NCI-H1105 treated with DMSO at 0.1 percent for 48 hours (cell line): ENCODE measurements at regions not wholly inside any gene's neighbourhood (a gene's known extent, or its start where the extent isn't known, plus 50 kb on each side); places are given as distances from the start of the nearest gene placed in this dataset.

ENCODE experiments used
- DNase-seq: peaks from one replicate; lab custom pipeline; 2025; lab: John Stamatoyannopoulos, UW

DNA sequence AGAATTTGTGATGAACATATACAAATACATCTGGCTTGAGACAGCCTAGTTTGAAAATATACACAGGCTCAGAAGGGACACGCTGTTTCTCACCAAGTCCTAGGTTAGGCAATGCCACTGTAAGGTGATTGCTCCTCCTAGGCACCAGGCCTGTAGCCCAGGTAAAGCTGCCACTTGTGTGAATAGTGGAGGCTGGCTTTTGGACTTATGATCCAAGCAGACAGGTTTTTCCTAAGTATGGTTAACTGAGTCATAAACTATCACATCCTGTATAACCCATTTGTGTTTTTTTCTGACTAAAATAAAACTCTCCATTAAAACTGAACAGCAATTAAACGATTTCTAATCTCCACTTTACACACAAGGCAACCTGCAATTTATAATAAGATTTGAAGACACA is 81.0 kb downstream of the SEMA4F start:
- DNase-seq, result peak; percentile 59

DNA sequence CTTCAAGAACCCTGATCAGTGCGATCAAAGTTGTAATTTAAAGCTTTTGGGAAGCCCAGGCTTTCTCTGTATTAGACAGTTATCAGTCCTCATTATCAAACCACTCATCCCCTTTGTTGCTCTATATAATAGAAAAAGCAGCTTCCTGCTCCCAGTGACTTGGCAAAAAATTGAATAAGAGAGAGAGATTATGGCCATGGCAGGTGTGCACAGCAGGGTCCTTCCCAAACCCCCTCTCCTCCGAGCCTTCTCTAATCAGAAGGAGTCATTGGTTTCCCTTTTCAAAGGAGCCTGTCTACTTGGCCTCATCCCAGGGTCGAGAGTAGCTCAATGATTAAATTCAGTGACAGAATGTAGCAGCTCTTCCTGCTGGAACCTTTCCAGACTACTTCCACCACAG is 81.5 kb downstream of the SEMA4F start:
- peak; percentile 93 for DNase-seq

DNA sequence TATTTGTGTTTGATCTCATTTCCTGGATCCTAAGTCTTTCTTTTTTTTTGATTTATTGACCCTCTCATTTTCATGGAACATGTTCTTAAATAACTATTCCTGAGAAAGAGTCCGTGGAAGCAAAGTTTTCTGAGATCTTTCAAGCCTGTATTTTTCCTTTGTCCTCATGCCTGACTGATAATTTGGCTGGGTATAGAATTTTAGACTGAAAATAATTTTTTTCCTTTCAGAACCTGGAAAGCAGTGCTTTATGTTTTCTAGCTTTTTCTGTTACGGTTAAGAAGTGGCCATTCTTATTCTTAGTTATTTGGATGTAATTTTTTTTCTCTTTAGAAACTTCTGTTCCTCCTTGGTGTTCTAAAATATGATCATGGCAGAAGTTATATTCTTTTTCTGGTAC is 82.5 kb downstream of the SEMA4F start:
- DNase-seq, result no peak

DNA sequence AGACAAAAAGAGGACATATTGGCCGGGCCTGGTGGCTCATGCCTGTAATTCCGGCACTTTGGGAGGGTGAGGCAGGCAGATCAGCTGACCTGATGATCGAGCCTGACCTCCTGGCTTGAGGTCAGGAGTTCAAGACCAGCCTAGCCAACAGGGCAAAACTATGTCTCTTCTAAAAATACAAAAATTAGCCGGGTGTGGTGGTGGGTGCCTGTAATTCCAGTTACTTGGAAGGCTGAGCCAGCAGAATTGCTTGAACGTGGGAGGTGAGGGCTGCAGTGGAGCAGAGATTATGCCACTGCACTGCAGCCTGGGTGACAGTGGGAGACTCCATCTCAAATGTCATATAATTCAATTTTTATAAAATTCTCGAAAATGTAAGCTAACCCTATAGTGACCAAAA is 84.5 kb downstream of the SEMA4F start:
- DNase-seq, result no peak

DNA sequence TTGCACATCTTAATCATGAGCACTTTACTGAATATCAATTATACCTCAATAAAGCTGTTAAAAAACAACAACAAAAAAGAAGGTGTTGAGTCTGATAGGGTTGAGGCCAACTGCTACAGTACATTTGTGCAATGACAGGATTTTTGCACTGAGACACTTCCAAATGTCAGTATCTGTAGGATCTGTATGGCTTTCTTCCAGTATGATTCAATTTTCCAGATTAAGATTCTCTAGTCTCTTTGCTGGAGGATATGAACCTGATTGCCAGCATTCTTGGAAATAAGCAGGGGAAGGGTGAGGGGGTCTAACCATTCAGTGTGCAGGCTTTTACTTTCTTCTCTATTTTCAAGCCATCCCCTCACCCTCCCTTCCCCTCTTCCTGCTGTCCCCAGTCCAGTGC is 85.1 kb downstream of the SEMA4F start:
- DNase-seq, result no peak

DNA sequence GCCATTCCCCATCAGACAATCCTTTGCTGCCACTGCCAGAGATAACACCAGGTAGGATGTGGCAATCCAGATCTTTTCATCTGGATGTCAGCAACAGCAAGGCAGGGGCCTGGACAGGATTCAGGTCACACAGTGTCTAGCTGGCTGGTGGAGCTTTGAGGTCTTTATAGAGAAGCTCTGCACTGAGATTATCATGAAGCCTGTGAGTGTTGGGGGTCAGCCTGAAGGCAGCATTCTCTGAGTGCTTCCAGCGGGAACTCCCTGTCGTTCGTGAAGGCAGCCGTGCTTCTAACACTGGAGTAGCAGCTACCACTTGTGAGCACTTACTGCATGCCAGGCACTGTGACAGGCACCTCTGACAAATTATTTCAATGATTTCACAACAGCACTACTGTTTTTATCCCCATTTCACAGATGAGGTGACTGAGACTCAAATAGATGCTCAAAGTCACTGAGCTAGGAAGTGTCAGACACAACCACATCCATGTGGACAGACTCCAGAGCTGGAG is 85.7 kb downstream of the SEMA4F start:
- no peak for DNase-seq

DNA sequence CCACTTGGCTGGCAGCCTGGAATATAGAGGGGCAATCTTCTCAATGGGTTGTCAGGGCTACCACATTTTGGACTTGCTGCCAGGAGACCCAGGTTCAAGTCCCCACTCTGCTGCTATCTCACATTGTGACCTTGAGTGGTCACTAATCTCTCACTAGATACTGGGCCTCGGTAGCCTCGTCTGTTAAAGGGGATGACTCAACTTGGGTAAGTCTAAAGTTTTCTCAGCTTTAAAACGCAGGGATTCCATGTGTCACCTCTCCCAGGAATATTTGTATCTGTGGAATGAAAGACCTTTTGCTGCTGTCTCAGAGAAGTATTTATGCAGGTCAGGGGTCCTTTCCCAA is 86.3 kb downstream of the SEMA4F start:
- peak; percentile 18 for DNase-seq

DNA sequence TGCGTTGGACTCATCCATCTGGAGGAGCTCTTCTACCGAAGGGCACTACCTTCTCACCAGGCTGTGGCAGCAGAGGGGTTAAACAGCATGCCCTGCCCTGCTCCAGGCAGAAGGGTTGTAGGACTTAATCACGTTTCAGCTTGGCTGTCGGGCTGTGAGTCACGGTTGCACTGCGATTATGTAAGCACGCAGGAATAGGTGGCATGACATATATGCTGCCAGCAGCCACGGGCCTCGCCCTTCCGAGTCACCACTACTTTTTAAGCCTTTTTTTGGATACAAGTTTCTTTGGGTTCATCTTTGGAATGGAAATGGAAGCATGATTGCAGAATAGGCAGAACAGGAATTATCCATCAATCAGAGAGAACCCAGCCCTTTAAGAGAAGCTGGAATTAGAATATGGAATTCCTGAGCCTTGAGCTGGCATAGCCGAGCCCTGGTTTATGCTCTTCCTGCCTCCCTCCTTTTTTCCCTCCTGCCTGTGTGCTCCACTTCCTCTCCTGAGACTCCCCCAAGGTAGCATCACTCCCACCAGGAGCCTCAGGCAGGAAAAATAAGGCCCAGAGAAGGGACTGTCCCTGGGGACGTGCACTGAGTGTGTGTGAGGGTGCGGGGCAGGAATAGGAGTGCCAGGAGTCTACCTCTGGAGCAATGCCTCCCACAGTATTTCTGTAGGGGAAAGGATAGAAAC is 86.8 kb downstream of the SEMA4F start:
- no peak for DNase-seq

DNA sequence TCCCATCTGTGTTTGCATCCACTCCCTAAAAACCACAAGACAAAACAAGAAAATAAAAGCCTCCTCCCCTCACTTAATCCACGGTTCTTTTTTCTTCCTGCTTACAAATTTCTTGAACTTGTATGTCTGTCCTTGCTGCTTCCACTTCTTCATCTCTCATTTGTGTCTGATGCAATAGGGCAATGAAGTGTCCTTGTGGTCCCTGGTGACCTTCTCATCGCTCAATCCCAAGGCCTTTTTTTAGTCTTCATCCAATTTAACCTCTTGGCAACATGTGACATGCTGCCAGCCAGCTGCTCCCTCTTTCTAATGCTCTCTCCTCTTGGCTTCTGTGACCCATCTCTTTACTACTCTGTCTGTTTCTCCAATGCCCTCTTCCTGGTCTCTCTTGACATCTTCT is 87.6 kb downstream of the SEMA4F start:
- DNase-seq, result no peak

DNA sequence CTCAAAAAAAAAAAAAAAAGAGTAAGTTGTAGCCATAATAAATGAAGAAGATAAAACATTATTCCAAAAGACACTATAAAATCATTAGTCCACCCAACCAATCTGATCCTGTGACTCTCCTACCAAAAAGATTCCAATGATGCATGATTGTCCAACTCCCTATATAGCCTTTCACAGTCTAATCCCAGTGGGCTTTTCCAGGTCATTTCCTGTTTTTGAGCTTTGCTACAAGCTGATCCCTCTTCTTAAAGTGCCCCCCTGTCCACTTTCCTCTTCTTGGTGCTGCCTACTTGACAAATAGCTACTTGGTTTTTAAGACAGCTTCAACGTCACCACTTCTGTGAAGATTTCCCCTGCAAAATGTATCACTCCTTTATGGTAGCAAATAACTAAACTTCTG is 88.4 kb downstream of the SEMA4F start:
- no peak for DNase-seq

DNA sequence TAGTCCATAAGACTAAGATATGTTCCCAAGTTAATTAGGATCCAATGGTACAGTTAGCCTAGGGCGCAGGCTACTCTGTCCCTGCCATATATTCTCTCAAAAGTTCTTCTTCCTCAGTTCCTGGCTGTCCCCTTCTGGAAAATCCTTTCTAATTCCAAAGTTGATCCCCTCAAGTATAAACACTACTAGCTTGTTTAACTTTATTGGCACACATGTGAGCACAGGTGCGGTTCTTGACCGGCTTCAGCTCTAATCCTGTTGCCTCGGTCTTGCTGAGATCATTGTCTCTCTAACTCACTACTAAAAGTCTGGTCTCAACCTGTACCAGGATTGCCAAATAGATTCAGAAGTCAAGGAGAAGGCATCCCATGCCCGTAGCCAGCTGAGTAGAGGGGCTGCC is 89.0 kb downstream of the SEMA4F start:
- no peak for DNase-seq

DNA sequence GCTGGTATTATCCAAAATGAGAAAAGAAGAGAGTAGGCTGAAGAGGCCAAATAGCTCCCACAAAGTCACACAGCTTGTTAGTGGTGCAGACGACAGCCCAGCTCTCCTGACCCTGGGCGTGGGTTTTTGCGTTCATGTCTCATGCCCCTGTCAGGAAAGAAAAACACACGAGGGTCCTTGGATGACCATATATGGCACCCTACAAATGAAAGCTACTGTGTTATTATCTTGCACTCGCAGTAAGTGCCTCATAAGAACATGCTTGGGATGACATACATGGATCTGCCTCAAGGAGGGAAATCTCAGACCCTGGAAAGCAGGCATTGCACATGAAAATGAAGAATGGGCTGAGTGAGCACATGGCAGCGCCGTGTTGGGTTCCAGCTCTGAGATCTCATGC is 89.7 kb downstream of the SEMA4F start:
- no peak for DNase-seq

DNA sequence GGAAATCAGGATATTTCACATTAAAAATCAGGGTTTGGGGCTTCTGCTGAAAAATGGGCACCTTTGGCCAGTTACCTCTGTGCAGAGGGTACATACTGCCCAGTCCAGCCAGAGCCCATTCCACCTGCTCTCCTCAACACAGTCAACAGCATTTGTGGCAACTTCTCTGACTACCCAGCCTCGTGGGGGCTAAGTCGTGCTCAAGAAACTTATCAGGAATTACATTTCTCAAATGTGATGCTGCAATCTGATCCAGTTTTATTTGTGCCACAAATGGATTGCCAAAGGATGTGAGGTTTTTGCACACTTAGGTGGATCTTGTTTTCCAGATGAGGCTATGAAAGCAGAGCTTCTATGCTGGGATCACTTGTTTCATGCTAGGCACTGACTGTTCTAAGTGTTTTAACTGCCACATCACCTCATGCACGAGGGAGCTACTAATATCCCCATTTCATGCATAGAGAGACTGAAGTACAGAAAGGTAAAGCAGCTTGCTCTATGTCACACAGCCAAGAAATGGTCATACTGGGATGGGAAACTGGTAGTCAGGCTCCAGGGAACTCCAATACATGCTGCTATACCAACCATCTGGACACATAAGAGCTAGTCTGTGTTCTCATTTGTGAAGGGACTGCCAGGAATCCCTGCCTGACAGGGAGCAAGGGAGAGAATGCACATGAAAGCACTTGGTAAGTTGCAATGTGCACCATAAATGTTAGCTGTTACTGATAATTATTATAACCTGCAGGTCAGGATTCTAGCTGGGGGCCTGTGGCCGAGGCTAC is 89.0 kb upstream of the HK2 start:
- DNase-seq, result no peak

DNA sequence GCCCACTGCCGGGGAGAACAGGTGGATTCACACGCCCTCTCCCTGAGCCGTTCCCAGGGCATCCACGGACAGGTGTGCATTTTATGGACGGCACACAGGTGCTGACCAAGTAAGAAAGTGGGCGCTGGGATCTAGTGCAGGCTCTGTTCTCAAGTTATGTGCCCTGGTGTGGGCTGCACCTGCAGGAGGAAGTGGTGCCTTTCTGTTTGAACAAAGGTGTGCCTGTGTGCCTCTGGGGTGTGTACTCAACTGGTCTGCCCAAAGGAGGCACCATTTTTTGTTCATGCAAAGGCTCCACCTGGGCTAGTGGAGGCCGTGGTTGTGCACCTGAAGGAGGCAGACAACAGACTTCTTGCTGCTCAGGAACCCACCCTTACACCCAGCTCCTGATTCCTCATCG is 88.2 kb upstream of the HK2 start:
- no peak for DNase-seq

DNA sequence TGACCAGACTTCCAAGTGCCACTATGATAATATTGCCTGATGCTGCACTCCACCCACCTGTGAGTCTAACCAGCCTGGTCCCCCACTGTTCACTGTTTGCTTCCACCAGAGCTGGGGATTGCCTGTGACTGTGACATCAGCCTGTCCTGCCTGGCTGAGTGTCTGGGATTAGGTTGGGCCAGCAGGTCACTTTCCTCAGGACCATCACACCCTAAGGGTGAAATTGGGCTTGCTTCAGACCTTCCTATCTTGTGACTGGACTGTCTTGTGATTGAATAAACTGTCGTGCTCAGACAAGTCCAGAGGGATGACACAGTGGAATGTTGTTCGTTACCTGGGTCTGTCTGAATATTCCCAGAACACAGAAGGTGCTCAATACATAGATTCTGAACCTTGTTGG is 87.4 kb upstream of the HK2 start:
- no peak for DNase-seq

DNA sequence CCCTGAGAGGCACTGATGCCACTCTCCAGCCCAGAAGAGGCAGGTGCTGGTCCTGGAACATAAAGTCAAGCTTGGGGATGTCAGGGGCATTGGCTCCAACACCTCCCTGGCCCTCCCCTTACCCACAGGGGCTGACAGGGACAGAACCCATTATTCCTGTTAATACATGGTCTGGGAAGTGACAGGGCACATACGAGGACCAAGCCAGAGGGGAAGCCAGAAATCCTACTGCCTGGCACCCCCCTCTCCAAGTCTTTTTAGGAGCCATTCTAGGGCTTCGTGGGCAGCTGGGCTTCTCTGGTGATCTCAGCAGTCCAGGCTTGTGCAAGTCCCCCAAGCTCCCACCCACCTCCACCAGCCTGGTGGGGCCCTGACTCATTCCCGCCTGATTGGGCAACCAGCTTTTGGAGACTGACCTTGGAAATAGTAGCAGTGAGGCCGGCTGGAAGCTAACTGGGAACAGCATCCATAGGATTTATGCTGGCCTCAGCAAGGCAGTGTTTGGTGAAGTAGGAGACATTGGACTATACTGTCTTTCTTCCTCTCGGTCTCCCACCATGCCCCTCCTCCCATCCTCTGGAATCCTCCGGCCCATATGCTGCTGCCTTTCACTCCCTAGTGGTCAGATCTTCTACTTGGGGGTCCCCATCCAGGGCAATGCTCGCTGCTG is 86.4 kb upstream of the HK2 start:
- no peak for DNase-seq

DNA sequence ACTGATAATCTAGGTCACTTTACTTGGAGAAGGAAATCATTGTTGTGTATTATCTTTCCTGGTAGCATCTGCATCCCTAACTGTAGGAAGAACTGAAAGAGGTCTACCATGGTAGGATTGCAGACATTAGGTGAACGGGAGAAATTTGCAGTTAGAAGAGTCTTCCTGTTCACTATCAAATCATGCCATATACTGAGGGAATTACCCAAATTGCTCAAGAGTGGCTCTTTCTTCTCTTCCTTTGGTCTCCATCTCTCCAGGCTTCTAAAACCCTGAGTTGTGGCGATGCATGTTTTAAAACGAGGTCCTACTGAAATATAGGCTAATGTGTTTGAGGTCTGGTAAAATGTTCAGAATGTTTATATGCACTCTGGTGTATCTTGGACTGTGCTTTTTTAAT is 85.3 kb upstream of the HK2 start:
- DNase-seq, result no peak

DNA sequence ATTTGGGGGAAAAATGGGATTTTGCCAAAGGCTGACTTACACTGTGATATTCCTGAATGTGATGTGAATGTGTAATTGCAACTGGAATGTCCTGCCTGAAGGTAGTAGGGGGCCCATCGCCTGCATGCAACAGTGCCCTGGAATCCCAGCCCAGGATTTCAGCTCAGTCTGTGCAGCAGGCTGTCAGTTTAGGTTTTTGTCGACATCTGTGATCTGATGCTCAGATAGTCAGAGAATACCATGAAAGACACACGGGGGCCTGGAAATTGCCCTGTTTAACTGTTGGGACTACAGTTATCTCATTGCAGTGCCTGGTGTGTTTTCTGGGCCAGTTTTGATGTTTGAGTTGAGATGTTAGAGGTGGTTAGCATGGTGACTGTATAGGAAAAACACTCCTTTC is 84.5 kb upstream of the HK2 start:
- no peak for DNase-seq

DNA sequence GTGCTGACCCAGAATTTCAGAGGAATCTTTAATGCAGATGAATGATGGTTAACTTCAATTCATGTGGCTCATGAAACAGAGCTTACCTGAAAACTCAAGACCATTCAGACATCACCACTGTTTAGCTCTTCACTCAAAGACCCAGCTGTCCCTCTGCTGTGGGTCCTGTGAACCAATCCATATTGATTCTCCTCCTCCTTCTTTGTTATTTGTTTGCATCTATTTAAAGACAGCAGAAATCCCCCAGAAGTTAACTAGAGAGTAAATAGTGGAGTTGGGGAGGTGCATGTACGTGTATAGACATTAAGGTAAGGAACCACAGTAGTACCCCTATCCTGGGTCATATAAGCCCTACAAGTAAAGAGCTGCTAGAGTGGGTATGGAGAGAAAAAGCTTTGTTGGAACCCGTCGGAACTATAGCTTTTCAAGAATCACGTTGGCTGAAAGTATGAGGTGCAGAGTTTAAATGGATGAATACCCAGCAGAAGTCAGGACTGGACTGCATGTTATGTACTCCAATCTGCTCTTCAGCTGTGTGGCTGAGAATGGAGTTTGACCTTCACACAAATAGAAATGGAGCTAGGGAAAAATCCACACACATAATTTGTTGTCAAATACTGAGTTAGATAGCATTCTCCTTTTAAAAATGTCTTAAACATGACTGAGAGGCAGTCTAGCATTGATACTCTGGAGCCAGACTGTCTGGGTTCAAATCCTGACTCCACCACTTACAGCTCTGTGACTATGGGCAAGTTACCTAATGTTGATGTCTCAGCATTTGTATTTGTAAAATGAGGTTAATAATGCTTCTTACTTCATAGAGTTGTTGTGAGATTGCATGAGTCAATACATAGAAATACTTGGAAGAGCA is 81.7 kb upstream of the HK2 start:
- no peak for DNase-seq

DNA sequence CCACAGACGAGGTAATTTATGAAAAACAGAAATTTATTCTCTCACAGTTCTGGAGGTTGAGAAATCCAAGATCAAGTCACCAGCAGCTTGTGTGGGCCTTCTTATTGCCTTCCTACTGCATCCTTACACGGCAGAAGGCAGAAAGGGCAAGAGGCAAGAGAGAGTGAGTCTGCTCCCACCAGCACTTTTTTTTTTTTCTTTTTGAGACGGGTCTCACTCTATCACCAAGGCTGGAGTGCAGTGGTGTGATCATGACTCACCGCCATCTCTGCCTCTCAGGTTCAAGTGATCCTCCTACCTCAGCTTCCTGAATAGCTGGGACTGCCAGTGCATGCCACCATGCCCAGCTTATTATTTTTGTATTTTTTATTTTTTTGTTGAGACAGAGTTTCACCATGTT is 78.5 kb upstream of the HK2 start:
- no peak for DNase-seq

DNA sequence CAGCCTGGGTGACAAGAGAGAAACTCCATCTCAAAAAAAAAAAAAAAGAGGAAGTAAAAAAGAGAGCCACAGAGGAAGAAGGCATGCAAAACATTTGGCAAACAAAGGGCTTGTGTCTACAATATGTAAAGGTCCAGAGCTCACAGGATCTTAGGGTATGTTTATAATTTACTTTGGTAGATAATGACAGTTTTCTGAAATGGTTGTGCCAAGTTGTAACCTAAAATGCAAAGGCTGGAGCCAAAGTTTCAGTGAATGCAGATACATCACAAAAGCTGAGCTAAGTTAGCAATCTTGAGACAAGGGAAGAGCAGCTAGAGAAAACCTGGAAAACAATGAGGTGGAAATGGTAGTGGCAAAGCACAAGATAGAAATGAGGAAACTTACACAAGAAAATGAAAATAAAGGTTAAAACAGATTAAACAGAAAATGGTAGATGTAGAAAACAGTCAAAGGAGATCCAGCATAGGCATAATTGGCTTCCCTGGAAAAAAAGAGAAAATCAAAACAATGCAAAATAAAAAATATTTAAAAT is 77.5 kb upstream of the HK2 start:
- DNase-seq, result no peak

DNA sequence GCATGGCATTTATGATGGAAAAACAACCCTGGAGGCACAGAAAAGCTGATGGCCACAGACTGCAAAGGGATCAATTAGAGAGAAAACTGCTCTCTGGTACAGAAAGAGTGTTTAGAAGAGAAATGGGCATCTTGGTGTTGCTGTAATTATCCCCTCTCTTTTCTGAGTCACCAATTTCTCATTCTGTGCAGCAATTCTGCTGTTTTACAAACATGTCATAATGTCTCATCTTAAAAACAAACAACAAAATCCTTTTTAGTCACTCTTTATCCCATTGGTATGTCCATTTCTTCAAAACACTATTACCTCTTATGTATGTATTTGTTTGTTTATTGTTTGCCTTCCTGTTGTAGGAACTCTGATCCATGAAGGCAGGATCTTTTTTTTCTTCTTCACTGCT is 73.9 kb upstream of the HK2 start:
- DNase-seq, result no peak
